Peyer's patch (tissue), 4 donors: ENCODE measurements at regions not wholly inside any gene's neighbourhood (a gene's known extent, or its start where the extent isn't known, plus 50 kb on each side); places are given as distances from the start of the nearest gene placed in this dataset.

Experiments
- DNase-seq, 3 donors: peaks; one replicate each; pipeline ENCODE4 v3.0.0-alpha.2; 2017 to 2019
- H3K27ac ChIP-seq, 4 donors: fragments of 200-600 bp; sonication (generic); one replicate each; pipeline ENCODE4 v1.5.1; 2016 to 2019
- H3K27me3 ChIP-seq, 2 donors: fragments of 200-600 bp; sonication (generic); one replicate each; pipeline ENCODE4 v1.5.1; 2019
- H3K36me3 ChIP-seq, 3 donors: fragments of 200-600 bp; sonication (generic); one replicate each; pipeline ENCODE4 v1.5.1; 2016 to 2019
- H3K4me1 ChIP-seq, 4 donors: fragments of 200-600 bp; sonication (generic); one replicate each; pipeline ENCODE4 v1.5.1; 2016 to 2019
- H3K4me3 ChIP-seq, 4 donors: fragments of 200-600 bp; sonication (generic); 1 replicate in 3 of 4; 2 replicates in 1 of 4; pipeline ENCODE4 v1.5.1; 2016 to 2019; ENCODE audit warnings: mild to moderate bottlenecking in 1 of 4
- H3K9me3 ChIP-seq, 4 donors: fragments of 200-600 bp; sonication (generic); one replicate each; pipeline ENCODE4 v1.5.1; 2016 to 2019; ENCODE audit warnings: mild to moderate bottlenecking in 1 of 4
- POLR2A ChIP-seq, 2 donors: fragments of 450-650 bp; IDR thresholded peaks; one replicate each; pipeline ENCODE4 v1.5.1; 2017; ENCODE audit warnings: antibody characterized with exemption in 2 of 2, mild to moderate bottlenecking in 2 of 2, moderate library complexity in 2 of 2
- TF ChIP-seq, protein P1 (sequence below), 6 experiments: fragments of 450-650 bp in 4 of 6; fragments of 200-600 bp in 2 of 6; sonication (generic) in 1 of 6; IDR thresholded peaks; one replicate each; pipeline ENCODE4 v1.5.1; 2017 to 2019; ENCODE audit warnings: antibody characterized with exemption in 6 of 6, mild to moderate bottlenecking in 3 of 6, moderate library complexity in 1 of 6

DNA sequence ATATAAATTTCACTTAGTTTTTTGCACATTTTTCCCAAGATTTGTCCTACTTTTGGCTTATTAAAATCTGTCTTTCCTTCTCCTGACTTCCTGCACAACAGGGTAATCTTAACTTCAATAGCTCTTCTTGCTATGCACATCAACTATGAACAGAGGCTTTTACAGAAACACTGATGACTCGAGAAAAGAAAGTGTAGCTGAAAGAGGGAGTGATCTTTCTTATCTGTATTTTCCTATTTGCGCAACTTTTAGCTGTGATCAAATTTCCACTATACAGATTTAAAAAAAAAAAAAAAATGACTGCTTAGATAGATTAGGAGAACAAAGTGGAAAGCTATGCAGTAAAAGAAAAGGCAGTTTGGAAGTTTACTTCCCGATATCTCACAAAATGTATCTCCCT, 406.9 kb downstream of the LIG4 start:
- Histone ChIP-seq H3K36me3 (no peaks in the 10 kb centered on the region), H3K4me1 (no peaks in the 10 kb centered on the region), H3K4me3 (no peak overlapping the region), H3K27me3 (no peaks in the 10 kb centered on the region), H3K9me3 (no peaks in the 10 kb centered on the region), H3K27ac (no peak overlapping the region)
- no peak for DNase-seq
- no peak for TF ChIP-seq POLR2A (IDR thresholded peaks at IDR 0.05)
- TF ChIP-seq, protein P1, sequence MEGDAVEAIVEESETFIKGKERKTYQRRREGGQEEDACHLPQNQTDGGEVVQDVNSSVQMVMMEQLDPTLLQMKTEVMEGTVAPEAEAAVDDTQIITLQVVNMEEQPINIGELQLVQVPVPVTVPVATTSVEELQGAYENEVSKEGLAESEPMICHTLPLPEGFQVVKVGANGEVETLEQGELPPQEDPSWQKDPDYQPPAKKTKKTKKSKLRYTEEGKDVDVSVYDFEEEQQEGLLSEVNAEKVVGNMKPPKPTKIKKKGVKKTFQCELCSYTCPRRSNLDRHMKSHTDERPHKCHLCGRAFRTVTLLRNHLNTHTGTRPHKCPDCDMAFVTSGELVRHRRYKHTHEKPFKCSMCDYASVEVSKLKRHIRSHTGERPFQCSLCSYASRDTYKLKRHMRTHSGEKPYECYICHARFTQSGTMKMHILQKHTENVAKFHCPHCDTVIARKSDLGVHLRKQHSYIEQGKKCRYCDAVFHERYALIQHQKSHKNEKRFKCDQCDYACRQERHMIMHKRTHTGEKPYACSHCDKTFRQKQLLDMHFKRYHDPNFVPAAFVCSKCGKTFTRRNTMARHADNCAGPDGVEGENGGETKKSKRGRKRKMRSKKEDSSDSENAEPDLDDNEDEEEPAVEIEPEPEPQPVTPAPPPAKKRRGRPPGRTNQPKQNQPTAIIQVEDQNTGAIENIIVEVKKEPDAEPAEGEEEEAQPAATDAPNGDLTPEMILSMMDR (IDR thresholded peaks at IDR 0.05) = no peak

DNA sequence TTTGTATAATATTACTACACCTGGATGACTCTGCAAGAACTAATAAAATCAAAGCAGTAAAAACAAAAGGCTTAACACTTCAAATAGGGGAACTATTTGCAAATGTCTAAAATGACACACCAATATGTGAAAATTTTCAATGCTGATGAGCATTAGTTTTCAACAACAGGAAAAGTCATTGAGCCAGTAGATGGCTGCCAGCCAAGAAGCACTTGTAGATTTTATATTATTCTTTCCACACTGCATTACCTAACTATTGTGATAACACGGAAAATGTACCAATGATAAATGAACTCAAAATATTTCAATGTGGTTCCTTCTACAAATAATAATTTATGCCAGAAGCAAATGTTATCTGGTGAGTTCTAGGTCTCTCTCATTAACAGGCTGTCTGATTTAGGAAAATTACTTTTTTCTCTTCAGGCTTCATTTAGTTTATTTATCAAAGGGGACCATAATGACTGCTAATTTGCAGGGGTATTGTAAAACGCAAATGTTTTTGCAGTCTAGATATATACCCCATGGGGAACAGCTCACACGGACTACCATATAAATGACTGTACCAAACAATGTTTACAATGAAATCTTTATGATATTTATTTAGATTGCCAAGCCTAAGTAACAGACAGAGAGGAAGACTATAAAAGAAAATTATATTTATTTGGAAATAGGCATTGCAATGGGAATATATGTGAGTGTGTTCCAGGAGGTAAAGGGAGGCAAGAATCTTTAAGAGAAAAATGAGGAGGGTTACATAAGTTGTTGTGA, 407.8 kb downstream of the LIG4 start:
- no peak for DNase-seq
- H3K27me3 ChIP-seq = no peaks in the 10 kb centered on the region
- H3K27ac ChIP-seq = no peak overlapping the region
- no peaks in the 10 kb centered on the region for H3K36me3 ChIP-seq
- no peak for TF ChIP-seq POLR2A (IDR thresholded peaks at IDR 0.05)
- TF ChIP-seq, protein P1 (IDR thresholded peaks at IDR 0.05) = no peak
- no peaks in the 10 kb centered on the region for H3K9me3 ChIP-seq
- no peaks in the 10 kb centered on the region for H3K4me1 ChIP-seq
- no peak overlapping the region for H3K4me3 ChIP-seq

DNA sequence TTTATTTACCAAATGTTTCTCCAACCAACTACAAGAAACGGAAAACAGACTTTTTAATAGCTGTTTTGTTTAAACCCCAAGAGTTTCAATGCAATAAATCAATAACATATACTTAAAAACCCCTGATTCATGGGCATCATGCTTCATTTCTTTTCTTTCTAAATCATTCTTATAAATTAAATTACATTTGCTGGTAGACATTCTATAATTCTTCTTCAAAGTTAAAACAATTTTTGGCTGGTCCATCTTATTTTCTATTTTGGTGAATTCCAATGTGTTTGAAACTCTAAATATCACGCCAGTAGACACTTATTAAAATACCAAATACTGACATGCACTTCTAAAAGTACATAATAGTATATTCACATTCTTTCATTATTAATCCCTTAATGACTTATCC, 408.6 kb downstream of the LIG4 start:
- Histone ChIP-seq H3K36me3 (no peaks in the 10 kb centered on the region), H3K4me3 (no peak overlapping the region), H3K27me3 (no peaks in the 10 kb centered on the region), H3K4me1 (no peaks in the 10 kb centered on the region), H3K9me3 (no peaks in the 10 kb centered on the region), H3K27ac (no peak overlapping the region)
- no peak for DNase-seq
- TF ChIP-seq, protein P1 (IDR thresholded peaks at IDR 0.05) = no peak
- TF ChIP-seq POLR2A (IDR thresholded peaks at IDR 0.05) = no peak

DNA sequence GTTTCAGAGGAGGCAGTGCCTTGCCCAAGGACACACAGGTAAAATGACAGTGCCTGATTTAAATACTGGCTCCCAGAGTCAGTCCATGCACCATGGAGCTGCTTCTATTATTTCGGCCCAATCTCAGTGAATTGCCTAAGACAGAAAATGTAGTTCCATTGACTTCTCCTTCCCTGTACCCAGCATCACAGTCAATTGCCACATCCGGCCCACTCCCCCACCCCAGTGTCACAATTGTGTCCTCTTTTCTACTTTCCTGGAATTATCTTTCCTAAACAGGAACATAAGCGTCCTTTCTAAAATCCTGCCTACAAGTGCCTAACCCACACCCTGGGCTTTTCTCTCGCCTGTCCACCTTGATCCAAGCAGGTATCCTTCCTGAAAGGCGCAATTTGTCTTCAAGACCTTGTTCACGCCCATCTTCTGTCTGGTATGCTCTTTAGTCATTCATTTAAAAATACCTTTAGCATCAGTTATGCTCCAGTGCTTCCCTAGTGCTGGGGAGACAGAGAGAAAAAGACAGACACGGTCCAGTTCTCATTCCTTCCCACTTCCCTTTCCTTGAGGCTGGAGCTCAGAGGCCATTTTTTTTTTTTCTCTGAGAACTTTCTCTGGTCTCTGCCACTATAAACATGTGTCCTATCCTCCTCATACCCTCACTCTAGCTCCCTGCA, 411.4 kb downstream of the LIG4 start:
- Histone ChIP-seq H3K4me3 (no peak overlapping the region), H3K36me3 (no peaks in the 10 kb centered on the region), H3K27ac (no peak overlapping the region), H3K4me1 (no peaks in the 10 kb centered on the region), H3K9me3 (no peaks in the 10 kb centered on the region), H3K27me3 (no peaks in the 10 kb centered on the region)
- no peak for DNase-seq
- TF ChIP-seq, protein P1 (IDR thresholded peaks at IDR 0.05) = no peak
- TF ChIP-seq POLR2A (IDR thresholded peaks at IDR 0.05) = no peak

DNA sequence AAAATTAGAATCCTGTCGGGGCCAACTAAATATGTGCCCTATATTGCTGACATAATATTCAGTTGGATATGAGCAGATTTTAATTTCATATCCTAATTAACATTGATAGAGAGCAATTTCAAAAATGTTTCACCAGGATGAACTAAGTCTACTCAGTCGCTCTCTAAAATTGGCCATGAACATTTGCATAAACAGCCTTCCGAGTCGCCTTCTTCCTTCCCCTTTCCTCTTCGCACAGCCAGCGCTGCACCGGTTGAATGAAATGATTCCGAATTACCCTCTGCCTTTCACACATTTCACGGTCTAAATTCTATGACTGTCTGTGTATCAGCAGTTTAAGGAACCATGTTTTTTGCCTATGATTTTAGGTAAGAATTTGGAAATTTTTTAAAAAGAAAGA, 413.7 kb downstream of the LIG4 start:
- no peaks in the 10 kb centered on the region for H3K27me3 ChIP-seq
- H3K4me3 ChIP-seq = no peak overlapping the region
- no peaks in the 10 kb centered on the region for H3K9me3 ChIP-seq
- no peak for DNase-seq
- TF ChIP-seq, protein P1 (IDR thresholded peaks at IDR 0.05) = no peak
- no peak for TF ChIP-seq POLR2A (IDR thresholded peaks at IDR 0.05)
- no peaks in the 10 kb centered on the region for H3K36me3 ChIP-seq
- H3K27ac ChIP-seq = no peak overlapping the region
- no peaks in the 10 kb centered on the region for H3K4me1 ChIP-seq
